HL-60 (cell line): ENCODE measurements at regions not wholly inside any gene's neighbourhood (a gene's known extent, or its start where the extent isn't known, plus 50 kb on each side); places are given as distances from the start of the nearest gene placed in this dataset.

ENCODE experiments used
- DNase-seq, 2 experiments: peaks; one replicate each; pipeline ENCODE4 v3.0.0-alpha.2; 2010 to 2020; ENCODE audit warnings: low read depth in 1 of 2, low spot score in 1 of 2
- H3K27ac ChIP-seq: fragments of 250-450 bp; sonication (Bioruptor Pico); replicated peaks from 2 replicates; pipeline ENCODE4 v1.5.1; 2020; ENCODE audit warnings: mild to moderate bottlenecking, moderate library complexity
- H3K27me3 ChIP-seq: fragments of 250-450 bp; sonication (Bioruptor Pico); 2 replicates; pipeline ENCODE4 v1.5.1; 2021; ENCODE audit warnings: mild to moderate bottlenecking, moderate library complexity; ENCODE audit not compliant: insufficient read depth, poor library complexity, severe bottlenecking
- H3K4me3 ChIP-seq: replicated peaks from 2 replicates; pipeline ENCODE4 v1.5.1; 2011; ENCODE audit warnings: mild to moderate bottlenecking, control low read depth, low read length; ENCODE audit not compliant: insufficient read depth
- CTCF ChIP-seq: IDR thresholded peaks from one replicate; pipeline ENCODE4 v1.5.1; 2011; ENCODE audit warnings: low read length, control low read depth, inconsistent platforms; ENCODE audit not compliant: insufficient read depth
- GABPA ChIP-seq: IDR thresholded peaks from 2 replicates; pipeline ENCODE4 v1.6.1; 2012; ENCODE audit warnings: low read depth
- POLR2AphosphoS5 ChIP-seq: IDR thresholded peaks from 2 replicates; pipeline ENCODE4 v1.6.1; 2012; ENCODE audit warnings: low read depth
- REST ChIP-seq: IDR thresholded peaks from 2 replicates; pipeline ENCODE4 v1.6.1; 2012; ENCODE audit warnings: low read depth; ENCODE audit not compliant: insufficient replicate concordance
- SPI1 ChIP-seq: IDR thresholded peaks from 2 replicates; pipeline ENCODE4 v1.6.1; 2012; ENCODE audit warnings: low read depth, mild to moderate bottlenecking, borderline replicate concordance

- H3K4me3 ChIP-seq = no peak overlapping the region
- no peak for DNase-seq
- H3K27ac ChIP-seq = no peak overlapping the region
Observed at GRCh38 chr12:28065889-28066630, 93.5 kb upstream of the PTHLH start.

GRCh38 chr12:28066879-28067278, 94.3 kb upstream of the PTHLH start:
- H3K27ac ChIP-seq = no peak overlapping the region
- TF ChIP-seq CTCF = no peak
- no peak for TF ChIP-seq REST
- no peak for TF ChIP-seq POLR2AphosphoS5
- no peak for TF ChIP-seq SPI1
- TF ChIP-seq GABPA = no peak
- no peak for DNase-seq
- H3K4me3 ChIP-seq = no peak overlapping the region
- H3K27me3 ChIP-seq = no peaks in the 10 kb centered on the region

More at GRCh38 chr12:28065889-28066630, 93.5 kb upstream of the PTHLH start:
- TF ChIP-seq SPI1 (no peak), CTCF (no peak), POLR2AphosphoS5 (no peak), GABPA (no peak)
- no peaks in the 10 kb centered on the region for H3K27me3 ChIP-seq

GRCh38 chr12:28068467-28068866, 95.9 kb upstream of the PTHLH start:
- Histone ChIP-seq H3K27me3 (no peaks in the 10 kb centered on the region), H3K27ac (no peak overlapping the region), H3K4me3 (no peak overlapping the region)
- DNase-seq = no peak
- TF ChIP-seq POLR2AphosphoS5 (no peak), REST (no peak), GABPA (no peak), SPI1 (peak; percentile 67), CTCF (no peak)

DNA sequence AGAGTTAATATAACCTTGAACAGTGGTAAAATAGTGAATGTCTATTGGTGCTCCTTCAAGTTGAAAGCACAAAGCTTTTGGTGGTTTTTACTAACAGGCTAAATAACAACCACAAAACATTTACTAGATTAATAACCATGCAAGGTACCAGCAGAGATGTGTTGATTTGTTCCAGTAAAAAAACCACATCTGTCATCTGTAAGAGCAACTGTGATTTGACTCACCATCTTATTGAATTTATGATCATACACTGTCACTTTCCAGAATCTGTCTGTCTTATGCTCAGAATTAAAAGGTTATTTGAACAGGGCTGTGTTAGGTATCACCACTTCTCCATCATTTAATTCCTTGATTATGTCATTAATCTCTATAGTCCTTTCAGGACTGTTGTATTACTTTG, 107.0 kb upstream of the PTHLH start:
- H3K27me3 ChIP-seq = peaks cover 2% of the 10 kb centered on the region
- no peak overlapping the region for H3K27ac ChIP-seq
- DNase-seq = no peak
- no peak overlapping the region for H3K4me3 ChIP-seq
- no peak for TF ChIP-seq CTCF
- no peak for TF ChIP-seq REST
- TF ChIP-seq SPI1 = no peak
- no peak for TF ChIP-seq GABPA
- TF ChIP-seq POLR2AphosphoS5 = no peak
